CD4-positive, alpha-beta T cell treated with Interleukin-17A for 4 hours (primary cell): ENCODE measurements at regions not wholly inside any gene's neighbourhood (a gene's known extent, or its start where the extent isn't known, plus 50 kb on each side); places are given as distances from the start of the nearest gene placed in this dataset.
"Not testable (repeated sequence)": the region's sequence is repeated elsewhere in the genome, so short reads cannot be mapped to it uniquely, and the experiment has no call there.

Experiments
- DNase-seq: peaks from one replicate; pipeline ENCODE4 v3.0.0-alpha.2; 2020; ENCODE audit warnings: mixed read lengths

DNA sequence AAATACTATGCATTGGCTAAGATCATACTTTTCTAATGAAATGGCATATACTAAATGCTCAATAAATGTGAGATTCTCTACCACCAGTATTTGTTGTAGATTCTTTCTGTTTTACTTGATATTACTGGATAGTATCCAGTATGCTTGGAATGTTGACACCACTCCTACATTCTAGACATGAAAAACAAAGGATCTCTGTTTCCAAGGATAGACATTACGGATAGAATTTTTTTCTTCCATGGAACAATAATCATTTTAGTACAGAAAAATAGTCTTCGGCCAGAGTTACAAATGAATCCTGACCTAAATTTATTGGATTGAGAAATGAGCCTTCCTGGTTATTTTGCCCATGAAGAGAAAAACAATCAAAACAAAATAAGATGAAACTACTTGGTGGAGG, 258.2 kb upstream of the NT5E start:
- no peak for DNase-seq

DNA sequence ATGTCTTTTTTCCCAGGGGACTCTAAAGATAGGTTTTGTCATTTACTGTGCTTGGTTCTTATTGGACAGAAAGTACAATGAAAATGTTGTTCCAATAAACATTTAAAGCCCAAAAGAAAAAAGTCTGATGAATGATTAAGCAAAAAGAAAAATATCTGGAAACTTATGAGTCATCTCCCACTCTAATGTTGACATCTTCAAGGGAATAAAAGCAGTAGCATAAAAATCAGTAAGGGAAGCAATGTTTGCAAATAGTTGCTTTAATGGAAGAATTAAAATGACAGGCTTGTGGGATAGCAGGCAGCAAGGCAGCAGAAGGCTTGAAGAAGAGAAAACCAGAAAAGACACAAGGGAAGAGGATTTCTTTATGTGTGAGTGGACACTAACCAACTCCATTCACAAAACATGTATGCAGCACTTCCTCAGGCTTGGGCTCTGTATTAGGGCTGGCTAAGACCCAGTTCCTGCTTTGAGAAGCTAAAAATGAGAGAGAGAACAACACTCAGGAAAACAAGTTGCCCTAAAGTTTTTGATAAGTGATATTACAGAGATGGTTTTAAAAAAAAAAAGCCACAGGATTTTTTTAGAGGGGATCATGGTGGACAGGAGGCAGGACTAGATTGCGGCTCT, 263.2 kb upstream of the NT5E start:
- no peak for DNase-seq

DNA sequence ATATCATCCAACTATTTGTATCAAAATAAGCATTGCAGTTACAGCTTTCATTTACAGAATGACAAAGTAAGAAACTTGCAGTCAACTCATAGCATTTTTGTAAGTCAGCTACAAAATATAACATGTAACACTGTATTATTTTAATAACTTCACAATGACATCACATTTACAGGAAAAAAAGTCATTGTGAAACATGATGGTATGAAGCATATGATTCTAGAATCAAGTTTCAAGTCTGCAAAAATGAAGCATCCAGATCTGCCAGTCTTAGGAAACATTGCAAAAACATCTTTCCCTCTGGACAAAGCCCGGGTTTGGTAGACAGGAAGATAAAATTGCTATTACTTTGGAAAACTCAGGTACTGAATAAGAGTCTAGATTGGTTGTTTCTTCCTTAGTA, 263.9 kb upstream of the NT5E start:
- no peak for DNase-seq

DNA sequence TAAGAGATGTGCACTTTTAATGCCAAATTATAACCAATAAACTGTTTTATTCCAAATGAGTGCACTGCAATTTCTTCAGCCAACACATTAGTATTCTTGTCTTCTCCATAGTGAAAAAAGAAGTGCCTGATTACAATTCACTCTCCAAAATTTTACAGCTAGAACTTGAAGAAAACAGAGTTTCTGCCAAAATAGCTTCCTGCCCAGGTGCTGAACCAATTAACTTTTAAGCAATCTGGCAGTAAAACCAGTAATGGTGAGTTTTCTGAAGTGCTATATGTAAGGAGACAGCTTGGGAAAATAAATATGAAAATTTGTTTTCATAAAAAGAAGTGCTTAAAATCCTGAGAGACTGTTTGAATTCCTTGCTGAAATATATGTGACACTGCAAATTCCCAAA, 266.0 kb upstream of the NT5E start:
- no peak for DNase-seq

DNA sequence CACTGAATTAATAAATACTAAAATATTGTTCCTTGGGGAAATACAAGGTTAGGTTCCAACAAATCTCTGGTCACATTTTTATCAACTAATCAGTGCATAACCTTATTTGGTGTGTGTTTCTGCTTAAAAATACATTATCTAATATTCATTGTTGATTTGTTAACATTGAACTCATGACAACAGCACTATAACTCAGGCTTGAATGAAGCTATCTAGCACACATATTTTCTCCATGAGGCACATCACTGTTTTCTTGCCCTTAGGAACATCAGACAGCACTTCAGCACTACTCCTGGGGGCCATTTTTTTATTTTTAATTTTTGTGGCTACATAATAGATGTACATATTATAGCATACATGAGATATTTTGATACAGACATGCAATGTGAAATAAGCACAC, 277.2 kb upstream of the NT5E start:
- no peak for DNase-seq

DNA sequence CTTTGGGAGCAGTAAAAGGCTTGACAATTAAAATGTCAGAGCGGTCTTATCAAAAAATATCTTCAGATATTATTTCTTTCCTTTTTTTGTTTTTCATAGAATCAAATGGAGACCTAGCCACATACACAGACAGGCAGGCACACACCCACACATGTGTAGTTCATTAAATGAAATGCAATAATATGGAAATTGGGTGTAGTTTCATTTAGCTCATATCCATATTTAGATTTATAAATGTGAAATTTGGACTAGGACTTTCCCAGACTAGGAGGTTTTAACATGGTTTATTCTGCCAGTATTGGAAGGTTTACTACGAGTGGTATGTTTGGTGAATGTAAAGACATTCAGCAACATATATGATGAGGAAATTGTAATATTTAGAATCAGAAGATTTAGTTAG, 277.7 kb upstream of the NT5E start:
- DNase-seq = no peak

DNA sequence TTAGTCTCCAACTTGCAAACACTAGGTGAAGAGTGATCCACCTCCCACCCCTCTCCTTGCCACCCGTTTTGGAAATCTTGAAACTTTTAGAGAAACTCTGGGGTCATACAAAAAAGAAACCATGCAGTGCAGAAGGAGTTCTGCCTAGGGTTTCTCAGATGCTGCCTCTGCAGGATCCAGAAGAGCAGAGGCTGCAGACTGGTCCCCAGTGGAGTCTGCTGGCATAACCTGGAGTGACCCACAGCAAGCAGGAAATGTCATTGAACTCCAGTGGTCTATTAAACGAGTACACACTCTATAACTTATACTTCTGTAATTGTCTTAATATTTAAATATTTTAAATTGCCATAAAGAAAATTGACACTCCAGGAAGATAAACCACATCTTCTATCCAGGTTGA, 280.7 kb upstream of the NT5E start:
- no peak for DNase-seq

DNA sequence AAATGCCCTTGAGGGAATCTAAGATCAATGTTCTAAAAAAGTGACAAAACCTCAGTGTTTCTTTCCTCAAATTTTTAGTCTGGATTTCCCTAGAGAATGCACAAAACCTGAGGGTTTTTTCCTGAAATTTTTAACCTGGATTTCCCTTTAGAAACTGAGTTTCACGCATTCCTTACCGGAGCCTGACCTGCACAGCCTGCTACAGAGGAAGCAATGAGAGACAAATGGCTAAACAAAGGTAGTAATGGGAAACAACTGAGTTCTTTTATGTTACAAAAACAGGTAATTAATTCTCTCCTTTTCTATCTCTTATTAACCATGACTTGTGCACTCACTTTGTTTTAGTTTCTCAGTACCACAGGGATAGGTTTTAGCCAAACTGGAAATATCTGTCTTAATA, 281.7 kb upstream of the NT5E start:
- DNase-seq = no peak

DNA sequence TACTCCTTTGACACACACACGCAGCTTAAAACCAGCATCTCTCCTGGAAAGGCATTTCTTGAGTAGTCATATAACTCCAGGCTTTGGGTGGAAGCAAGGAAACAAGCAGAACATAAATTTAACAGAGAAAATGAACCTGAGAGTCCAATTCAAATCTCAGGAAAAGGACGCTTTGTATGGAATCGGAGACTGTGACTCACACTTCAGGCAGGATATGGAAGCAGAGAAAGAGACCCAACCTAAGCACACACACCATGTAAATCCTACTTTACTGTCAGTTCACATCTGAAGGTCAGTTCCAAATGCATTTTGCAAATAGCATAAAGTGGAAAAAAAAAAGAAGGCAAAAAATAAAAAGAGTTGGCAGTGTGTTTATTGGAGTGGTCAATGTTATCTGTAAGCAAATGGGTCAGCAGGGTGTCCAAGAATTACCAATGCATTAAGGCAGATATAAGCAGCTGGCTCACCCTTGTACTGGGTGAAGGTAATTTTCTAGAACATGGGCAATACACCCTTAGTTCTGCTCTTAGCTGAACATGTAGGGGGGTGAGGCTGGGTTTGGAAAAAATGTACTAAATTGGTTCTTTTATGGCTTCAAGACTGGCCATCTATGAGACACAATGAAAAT, 283.7 kb upstream of the NT5E start:
- DNase-seq = no peak

DNA sequence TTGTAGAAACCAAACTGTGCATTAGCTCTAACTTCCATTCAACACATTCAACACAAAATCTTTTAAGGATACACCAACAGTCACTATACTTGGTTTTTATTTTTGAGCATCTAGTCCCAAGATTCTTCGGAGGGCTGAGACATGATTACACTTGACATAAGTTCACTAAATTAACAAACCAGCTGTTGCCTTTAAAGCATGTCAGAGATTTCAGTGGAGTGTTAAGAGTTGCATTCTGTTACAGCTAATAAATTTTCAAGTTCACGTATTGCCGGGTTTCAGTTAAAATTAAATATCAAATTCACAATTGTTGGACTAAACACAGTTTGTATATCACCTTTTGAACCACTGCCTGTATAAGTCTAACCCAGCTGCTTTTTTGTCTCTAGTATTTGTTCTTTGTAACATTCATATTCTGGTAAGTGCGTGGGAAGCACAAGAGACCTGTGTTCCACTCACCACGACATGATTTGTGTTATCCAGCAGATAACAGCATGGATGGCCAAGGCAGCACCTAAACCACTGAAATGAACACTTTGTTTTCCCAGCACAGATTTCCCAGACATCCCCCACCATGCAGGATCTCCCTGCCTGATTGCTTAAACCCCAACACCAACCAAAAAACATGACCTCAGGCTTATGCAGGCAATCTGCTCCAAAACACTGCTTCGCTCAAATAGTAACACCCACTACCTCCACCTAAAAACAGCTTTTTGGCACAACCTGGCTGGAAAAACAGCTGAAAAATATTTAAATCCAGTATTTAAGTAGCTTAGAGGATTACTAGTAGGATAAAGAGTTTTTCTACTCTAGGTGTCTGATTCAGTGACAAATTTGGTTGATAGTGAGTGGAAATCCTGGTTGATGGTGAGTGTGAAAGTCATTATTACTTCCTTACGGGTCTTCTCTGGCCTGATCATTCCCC, 286.5 kb upstream of the NT5E start:
- no peak for DNase-seq

DNA sequence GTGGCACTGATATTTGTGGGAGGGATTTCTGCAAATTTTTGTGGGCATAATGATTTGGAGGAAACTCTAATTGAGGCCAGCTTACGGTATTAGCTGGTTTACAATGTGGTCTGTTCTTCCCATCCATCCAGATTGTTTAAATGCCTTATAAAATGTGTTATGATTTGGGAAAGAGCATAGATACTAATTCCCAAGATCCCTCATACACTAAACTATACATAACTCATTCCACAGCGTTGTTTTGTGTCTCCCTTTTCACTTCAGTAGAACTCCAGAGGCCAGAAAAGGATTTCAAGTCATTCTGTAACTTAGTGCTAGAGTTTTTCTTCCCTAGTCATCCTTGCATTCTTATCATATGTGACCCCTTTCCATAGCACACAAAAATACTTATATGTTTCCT, 292.6 kb upstream of the NT5E start:
- DNase-seq = no peak

DNA sequence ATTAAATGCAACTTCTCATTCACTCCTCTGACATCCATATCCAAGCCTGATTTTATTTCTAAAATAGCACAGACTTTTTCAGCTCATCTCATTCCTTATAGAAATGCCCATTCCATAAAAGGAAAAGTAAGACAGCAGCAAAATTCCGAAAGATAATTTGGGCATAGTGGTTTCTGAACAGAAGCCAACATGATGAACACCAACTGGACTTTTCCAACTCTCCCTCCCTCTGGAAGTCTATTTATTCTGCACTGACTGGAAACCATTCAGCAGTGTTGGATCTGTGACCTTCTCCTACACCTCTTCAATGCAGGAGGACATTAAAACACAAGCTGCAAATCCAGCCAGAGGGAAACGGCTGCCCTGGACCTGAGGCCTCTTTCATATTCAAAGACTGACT, 306.2 kb upstream of the NT5E start:
- no peak for DNase-seq

DNA sequence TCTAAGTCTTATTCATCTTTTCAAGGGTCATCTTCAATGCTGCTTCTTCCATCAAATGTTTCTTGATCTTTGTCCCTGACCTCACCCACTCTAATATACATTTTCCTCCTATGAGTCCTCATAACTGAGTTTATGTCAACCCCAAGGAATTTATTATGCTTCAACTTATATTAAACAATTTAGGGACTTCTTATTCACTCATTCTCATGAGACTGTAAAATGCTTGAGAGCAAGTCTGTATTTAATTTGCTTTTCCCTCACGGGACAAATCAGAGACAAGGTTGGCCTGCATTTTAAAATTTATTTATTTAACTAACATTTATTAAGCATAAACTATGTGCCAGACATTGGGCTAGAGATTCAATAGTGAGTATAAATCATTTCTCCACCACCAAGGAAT, 312.0 kb upstream of the NT5E start:
- DNase-seq = no peak

DNA sequence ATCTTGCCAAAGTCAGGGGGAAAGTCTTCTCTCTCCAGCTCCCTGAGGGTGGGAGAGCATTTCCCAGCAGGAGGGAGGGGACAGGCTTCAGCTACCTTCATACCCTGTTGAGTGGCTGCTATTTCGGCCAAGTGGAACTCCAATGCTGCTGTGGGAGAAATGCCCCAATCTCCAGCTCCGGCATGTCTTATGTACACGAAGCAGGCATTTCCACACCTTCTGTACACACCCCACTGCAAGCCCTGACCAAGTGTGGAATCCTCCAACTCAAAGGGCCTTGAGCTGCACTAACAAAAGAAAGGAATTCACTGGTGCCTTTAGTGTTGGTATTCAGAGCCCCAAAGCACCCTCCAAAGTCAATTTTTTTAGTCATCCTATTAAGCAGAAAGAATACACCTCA, 313.6 kb upstream of the NT5E start:
- no peak for DNase-seq

DNA sequence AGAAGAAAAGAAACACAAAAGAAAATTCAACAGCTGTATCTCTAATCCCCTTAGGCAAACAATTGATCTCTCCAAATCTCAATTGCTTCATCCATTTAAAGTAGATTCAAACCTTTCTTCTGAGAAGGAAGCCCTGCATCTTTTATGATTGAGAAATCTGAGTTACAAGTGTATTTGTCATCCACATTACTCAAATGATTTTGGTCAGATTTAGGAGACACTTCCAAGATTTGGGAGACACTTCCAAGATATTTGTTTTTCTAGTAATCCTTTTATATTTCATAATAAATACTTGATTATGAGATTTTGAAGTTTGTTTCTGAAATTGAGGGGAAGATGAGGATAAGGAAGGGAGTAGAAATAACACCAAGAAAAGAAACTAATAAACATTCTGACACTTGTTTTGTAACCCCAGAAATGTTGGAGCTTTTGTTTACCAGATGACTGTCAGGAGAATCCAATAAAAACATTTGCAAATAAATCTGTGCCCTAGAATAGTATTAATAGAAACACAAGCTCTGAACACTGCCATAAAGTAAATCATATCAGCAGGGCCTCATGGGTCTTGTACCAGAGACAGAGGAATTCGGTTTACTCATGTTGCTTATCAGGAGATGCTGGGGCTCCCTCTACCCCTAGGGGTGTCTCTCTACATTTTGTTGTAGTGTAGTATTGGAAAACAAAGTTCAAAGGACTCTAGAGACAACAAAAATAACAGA, 314.3 kb upstream of the NT5E start:
- no peak for DNase-seq

DNA sequence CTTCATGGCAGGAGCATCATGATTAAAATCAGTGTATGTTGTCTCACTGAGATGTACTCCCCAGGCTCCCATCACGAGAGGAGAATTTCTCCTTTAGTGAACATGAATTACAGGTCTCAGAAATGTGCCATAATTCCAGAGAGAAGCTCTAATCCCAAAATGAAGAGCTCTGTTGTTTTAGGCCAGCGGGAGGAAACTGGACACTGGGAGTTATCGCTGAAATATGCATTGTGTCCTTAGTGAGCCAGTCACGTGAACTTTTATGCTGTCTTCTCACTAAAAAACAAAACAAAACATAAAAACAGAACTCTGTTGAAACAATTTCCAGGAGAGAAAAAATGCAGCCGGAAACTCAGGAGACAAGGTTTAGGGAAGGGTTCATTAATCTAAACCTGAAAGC, 315.7 kb upstream of the NT5E start:
- DNase-seq = no peak

DNA sequence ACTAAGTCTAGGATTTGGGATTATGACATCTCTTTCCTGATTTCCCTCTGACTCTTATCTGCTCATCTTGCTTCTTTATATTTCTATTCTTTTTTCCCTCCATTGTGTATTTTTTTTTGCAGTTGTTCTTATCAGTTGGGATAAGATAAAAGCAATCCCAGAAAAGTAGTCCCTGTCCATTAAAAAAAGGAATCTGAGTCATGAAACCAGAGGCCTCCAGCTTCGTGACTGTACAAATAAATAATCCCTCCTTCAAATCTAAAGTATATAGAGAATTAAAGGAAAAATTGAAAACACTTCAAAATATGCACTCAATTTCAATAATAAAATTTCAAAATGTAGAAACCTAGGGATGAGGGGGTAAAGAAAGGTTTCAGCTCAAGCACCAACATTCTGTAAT, 317.8 kb upstream of the NT5E start:
- DNase-seq = no peak

DNA sequence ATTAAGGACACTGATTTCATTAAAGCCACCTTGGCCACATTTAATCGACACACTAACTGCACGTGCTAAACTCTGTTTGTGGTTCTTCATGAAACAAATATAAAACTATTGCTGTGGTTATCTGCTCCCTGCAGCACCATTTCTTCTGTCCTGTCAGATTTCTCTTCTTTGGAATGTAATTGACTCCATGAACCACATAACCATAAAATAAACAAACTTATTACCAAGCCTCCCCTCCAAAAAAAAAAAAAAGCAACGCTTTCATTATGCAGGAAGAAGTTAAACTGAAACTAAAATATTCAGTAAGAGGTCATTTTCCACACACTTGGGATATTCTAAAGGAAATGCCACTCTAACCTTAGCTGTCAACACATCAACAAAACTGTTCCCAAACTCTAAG, 319.1 kb upstream of the NT5E start:
- DNase-seq = no peak

DNA sequence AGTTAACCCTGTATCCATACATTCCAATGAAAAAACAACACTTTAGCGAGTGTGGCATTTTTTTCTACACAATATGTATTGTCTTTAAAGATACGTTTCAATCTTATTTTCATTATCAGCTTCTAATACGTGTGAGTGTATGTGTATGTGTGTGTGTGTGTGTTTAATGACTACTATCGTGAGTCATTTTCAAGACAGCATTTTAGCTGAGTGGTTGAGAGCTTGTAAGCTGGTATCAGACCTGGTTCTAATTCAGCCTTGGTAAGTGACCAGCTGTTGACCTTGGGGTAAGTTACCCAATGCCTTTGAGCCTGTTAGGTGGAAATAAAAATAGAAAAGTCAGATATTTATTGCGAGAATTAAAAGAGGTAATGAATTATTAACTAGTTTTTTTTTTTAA, 320.0 kb upstream of the NT5E start:
- DNase-seq = no peak

DNA sequence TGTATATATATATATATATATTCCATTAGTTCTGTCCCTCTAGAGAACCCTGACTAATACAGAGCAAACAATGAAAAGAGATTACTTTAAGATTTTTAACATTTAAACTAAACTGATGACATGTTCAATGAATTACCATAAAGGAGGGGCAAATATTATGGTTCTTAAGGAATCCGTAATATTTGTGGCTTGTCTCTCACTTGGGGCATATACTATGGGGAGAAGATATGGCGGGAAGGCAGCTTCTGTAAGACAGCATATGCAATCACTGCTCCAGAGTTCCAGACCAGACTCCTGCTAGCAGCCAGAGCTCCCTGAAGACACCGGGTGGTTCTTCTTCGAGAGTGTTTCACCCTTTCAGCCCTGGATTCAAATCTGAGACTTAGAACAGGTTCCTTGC, 321.1 kb upstream of the NT5E start:
- DNase-seq = no peak

DNA sequence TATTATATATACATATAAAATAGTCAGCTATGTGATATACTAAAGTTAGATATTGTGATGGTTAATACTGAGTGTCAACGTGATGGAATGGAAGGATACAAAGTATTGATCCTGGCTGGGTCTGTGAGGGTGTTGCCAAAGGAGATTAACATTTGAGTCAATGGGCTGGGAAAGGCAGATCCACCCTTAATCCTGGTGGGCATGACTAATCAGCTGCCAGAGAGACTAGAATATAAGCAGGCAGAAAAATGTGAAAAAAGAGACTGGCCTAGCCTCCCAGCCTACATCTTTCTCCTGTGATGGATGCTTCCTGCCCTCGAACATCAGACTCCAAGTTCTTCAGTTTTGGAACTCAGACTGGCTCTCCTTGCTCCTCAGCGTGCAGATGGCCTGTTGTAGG, 321.6 kb upstream of the NT5E start:
- not testable (repeated sequence) for DNase-seq

DNA sequence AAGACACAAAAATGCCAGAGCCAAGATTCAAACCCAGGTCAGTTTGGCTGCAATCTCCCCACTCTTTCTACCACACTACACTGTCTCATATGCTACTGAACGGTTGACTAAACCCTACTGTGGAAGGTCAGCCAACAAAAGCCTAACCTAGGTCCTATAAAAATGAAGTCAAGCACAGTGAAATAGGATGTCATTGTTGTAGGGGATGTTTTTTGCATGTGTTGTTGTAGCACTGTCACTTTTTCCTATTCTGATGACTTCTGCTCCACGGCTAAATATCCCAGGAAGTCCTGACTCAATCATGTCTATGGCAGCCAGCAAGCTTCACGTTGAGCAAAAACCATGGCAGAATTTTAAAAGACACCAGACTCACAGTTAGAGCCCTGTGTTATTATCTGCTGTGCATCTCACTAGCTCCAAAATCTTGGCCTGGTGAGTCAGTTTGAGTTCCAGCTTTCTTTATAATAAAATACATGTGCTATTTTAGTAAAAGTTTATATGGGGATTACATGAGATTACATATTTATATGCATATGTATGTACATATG, 322.1 kb upstream of the NT5E start:
- no peak for DNase-seq

DNA sequence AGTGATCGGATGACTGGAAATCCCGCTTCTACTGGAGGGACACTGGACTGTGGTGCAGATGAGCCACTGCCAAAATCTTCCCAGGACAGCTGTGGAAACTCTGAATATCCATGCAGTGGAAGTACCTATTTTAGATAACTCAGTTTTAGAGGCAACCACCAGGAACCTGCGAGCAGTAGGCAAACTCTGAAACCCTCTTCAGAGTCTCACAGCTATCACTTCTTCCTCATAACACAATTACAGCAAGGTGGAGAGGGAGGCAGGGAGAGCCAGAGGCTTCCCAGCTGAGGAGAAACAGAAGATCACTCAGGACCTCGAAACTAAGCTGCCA, 322.8 kb upstream of the NT5E start:
- DNase-seq = no peak
